ENCODE measurements at regions not wholly inside any gene's neighbourhood (a gene's known extent, or its start where the extent isn't known, plus 50 kb on each side); places are given as distances from the start of the nearest gene placed in this dataset.

DNA sequence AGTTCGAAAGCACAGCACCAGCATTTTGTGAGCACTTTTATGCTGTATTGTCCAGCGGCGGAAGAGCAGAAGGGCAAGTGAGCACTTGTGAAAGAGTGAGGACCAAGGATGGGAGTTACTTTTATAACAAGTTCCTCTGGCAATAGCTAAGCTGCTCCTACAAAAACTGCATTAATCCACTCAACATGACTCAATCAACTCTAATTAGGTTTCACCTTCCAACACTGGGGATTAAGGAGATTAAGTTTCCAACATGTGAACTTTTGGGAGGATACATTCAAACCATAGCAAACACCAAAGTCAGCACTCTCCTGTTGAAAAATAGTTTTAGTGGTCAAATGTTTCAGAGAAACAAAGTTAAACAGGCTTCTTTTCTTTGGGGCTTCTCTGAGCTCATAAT, 844.5 kb downstream of the REEP3 start:
- no peak for DNase-seq
- Mint-ChIP-seq H3K4me1 (no peaks in the 10 kb centered on the region), H3K36me3 (no peaks in the 10 kb centered on the region), H3K4me3 (no peak overlapping the region), H3K27ac (no peak overlapping the region), H3K27me3 (no peaks in the 10 kb centered on the region), H3K9me3 (no peaks in the 10 kb centered on the region)

DNA sequence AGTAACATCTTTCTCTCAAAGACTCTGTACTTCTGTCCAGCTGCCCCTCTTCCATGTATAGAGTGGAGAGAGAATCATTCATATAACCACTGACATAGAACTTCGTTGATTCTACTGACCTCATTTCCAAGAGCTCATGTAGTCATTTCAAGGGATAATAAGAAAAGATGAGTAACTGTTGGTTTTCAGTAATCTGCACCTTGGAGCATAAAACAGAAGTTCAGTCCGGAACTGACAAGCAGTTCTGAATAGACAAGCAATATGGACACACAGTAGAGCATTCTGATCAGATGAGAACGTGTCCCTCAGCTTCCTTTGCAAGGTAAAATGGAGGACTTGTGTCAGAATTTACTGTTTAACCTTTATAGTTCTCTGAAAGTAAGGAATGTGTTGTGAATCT, 847.1 kb downstream of the REEP3 start:
- DNase-seq = no peak
- no peaks in the 10 kb centered on the region for H3K27me3 Mint-ChIP-seq
- no peaks in the 10 kb centered on the region for H3K4me1 Mint-ChIP-seq
- no peak overlapping the region for H3K4me3 Mint-ChIP-seq
- no peak overlapping the region for H3K27ac Mint-ChIP-seq
- H3K9me3 Mint-ChIP-seq = no peaks in the 10 kb centered on the region
- H3K36me3 Mint-ChIP-seq = no peaks in the 10 kb centered on the region

- Mint-ChIP-seq H3K27me3 (no peaks in the 10 kb centered on the region), H3K4me3 (no peak overlapping the region), H3K36me3 (no peaks in the 10 kb centered on the region), H3K4me1 (no peaks in the 10 kb centered on the region), H3K9me3 (peaks cover 1% of the 10 kb centered on the region), H3K27ac (no peak overlapping the region)
- no peak for DNase-seq
Observed at GRCh38 chr10:64369885-64370773, 848.9 kb downstream of the REEP3 start.

- Mint-ChIP-seq H3K4me1 (no peaks in the 10 kb centered on the region), H3K36me3 (no peaks in the 10 kb centered on the region), H3K9me3 (peaks cover 1% of the 10 kb centered on the region), H3K27me3 (no peaks in the 10 kb centered on the region), H3K4me3 (no peak overlapping the region), H3K27ac (no peak overlapping the region)
- DNase-seq = no peak
Observed at GRCh38 chr10:64374346-64374745, 853.1 kb downstream of the REEP3 start.

GRCh38 chr10:64376167-64376566, 855.0 kb downstream of the REEP3 start:
- Mint-ChIP-seq H3K27me3 (no peaks in the 10 kb centered on the region), H3K27ac (no peak overlapping the region), H3K36me3 (no peaks in the 10 kb centered on the region), H3K4me1 (no peaks in the 10 kb centered on the region), H3K4me3 (no peak overlapping the region), H3K9me3 (peaks cover 3% of the 10 kb centered on the region)
- DNase-seq = no peak

DNA sequence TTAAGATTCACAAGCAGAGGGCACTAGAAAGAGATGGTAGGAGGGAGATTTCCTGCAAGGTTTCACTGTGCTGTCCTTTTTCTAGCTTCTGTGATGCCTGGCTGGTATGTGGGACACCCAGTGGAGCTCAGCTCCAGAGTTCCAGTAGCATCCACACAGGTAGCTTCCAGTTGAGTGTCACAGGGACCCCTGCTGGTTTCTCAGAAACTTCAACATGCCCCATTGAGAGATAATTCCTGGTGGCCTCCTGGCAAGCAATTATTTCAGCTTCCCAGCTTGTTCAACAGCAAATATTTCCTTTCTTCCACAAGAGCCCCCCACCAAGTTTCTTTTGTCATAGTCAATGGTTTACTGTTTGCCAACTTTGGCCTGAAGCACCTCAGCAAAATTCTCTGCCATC, 858.7 kb downstream of the REEP3 start:
- no peaks in the 10 kb centered on the region for H3K4me1 Mint-ChIP-seq
- no peak for DNase-seq
- H3K27ac Mint-ChIP-seq = no peak overlapping the region
- H3K4me3 Mint-ChIP-seq = no peak overlapping the region
- no peaks in the 10 kb centered on the region for H3K36me3 Mint-ChIP-seq
- no peaks in the 10 kb centered on the region for H3K27me3 Mint-ChIP-seq
- H3K9me3 Mint-ChIP-seq = peaks cover 2% of the 10 kb centered on the region

- Mint-ChIP-seq H3K27ac (no peak overlapping the region), H3K36me3 (no peaks in the 10 kb centered on the region), H3K4me1 (no peaks in the 10 kb centered on the region), H3K9me3 (no peaks in the 10 kb centered on the region), H3K4me3 (no peak overlapping the region), H3K27me3 (no peaks in the 10 kb centered on the region)
- DNase-seq = no peak
Observed at GRCh38 chr10:64385355-64385754, 864.2 kb downstream of the REEP3 start.

GRCh38 chr10:64394744-64395143, 873.5 kb downstream of the REEP3 start:
- H3K4me1 Mint-ChIP-seq = no peaks in the 10 kb centered on the region
- H3K9me3 Mint-ChIP-seq = no peaks in the 10 kb centered on the region
- no peak overlapping the region for H3K4me3 Mint-ChIP-seq
- no peaks in the 10 kb centered on the region for H3K36me3 Mint-ChIP-seq
- no peaks in the 10 kb centered on the region for H3K27me3 Mint-ChIP-seq
- DNase-seq = no peak
- no peak overlapping the region for H3K27ac Mint-ChIP-seq

DNA sequence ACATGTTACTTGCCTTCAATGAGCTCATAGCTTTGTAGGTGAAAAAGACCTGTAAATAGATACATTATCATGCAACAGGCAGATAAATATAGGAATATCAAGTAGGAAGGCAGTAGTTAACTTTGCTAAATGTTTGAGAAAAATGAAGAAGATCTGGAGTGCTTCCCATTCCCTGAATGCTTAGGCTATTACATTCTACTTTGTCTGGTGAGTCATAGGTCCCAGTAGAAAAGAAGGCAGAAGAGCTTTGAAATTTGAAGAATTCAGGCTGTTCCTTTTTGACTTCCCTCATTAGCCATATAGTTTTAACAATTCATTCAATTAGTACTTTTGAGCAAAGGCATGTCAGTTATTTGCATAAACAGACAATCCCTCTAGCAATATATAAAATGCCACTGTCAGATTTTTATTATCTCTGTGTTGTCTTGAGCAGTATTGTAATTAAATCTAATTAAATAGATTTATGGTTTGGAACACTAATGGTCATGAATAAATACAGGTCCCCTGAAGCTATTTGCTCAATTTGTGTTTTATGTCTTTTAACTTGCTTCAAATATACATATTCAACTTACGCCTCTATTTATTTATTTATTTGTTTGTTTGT, 875.0 kb downstream of the REEP3 start:
- Mint-ChIP-seq H3K36me3 (no peaks in the 10 kb centered on the region), H3K4me3 (no peak overlapping the region), H3K9me3 (peaks cover 2% of the 10 kb centered on the region), H3K27me3 (no peaks in the 10 kb centered on the region), H3K27ac (no peak overlapping the region), H3K4me1 (no peaks in the 10 kb centered on the region)
- no peak for DNase-seq

- Mint-ChIP-seq H3K4me1 (no peaks in the 10 kb centered on the region), H3K27me3 (no peaks in the 10 kb centered on the region), H3K36me3 (no peaks in the 10 kb centered on the region), H3K4me3 (no peak overlapping the region), H3K9me3 (peaks cover 2% of the 10 kb centered on the region), H3K27ac (no peak overlapping the region)
- no peak for DNase-seq
Observed at GRCh38 chr10:64397125-64397524, 875.9 kb downstream of the REEP3 start.

DNA sequence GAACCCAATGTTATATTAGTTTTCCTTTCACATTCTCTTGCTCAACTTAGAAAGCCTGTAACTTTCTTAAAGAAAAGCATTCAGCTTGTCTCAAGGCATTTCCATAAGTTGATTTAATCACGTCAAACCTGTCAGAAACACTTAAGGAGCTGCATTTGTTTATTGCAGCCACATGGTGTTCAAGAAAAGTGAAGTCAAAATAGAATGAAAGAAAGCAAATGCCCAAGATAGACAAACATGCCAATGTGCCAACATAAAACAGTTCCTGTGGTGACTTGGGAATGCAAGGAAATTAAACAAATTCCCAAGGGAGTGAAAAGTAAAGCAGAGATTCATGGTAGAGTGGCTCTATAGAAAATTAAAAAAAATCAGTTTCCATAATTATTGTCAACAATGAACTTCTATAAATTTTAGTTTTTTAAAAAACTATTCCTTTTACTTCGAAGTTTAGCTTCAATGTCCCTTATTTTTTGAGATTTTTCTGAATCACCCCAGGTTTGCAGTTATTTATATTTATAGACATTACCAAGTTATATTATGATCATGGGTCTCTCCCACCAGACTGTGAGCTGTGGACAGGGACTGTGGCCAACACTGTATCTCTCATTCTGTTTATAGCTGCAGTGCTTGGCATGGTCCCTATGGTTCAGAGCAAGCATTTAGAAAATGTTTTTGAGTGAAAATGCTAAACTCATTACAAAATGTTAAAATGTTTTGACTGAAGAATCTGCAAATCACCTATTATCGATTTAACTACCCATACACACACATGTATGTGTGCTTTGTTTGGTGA, 887.4 kb downstream of the REEP3 start:
- H3K36me3 Mint-ChIP-seq = no peaks in the 10 kb centered on the region
- no peak overlapping the region for H3K4me3 Mint-ChIP-seq
- H3K4me1 Mint-ChIP-seq = no peaks in the 10 kb centered on the region
- no peaks in the 10 kb centered on the region for H3K9me3 Mint-ChIP-seq
- H3K27ac Mint-ChIP-seq = no peak overlapping the region
- H3K27me3 Mint-ChIP-seq = no peaks in the 10 kb centered on the region
- DNase-seq = no peak

GRCh38 chr10:64409349-64409748, 888.1 kb downstream of the REEP3 start:
- Mint-ChIP-seq H3K4me3 (no peak overlapping the region), H3K36me3 (no peaks in the 10 kb centered on the region), H3K4me1 (no peaks in the 10 kb centered on the region), H3K27me3 (no peaks in the 10 kb centered on the region), H3K27ac (no peak overlapping the region), H3K9me3 (no peaks in the 10 kb centered on the region)
- DNase-seq = no peak

- H3K36me3 Mint-ChIP-seq = no peaks in the 10 kb centered on the region
Observed at GRCh38 chr10:64416011-64416410, 894.8 kb downstream of the REEP3 start.

DNA sequence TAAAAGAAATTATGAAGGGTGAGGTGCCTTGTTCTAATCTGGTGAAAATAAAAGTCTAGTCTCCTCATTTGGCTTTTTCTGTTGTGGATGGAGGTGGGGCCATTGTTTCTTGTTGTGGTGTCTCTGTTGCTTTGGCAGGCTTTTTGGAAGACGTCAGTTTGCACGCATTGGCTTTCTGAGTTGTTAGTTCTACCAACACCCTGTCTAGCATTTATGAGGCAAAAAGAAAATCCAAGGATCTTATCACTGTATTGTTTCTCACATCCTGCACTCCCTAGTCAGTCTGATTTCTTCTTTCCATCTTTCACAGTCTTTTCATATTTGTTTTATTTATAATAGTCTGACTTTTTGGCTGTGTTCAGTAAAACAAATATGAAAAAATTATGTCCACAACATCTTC, 898.3 kb downstream of the REEP3 start:
- DNase-seq = no peak
- Mint-ChIP-seq H3K4me1 (no peaks in the 10 kb centered on the region), H3K9me3 (no peaks in the 10 kb centered on the region), H3K36me3 (no peaks in the 10 kb centered on the region), H3K27me3 (no peaks in the 10 kb centered on the region), H3K4me3 (no peak overlapping the region), H3K27ac (no peak overlapping the region)

More at GRCh38 chr10:64416011-64416410, 894.8 kb downstream of the REEP3 start:
- no peaks in the 10 kb centered on the region for H3K4me1 Mint-ChIP-seq
- DNase-seq = no peak
- H3K27ac Mint-ChIP-seq = no peak overlapping the region
- no peaks in the 10 kb centered on the region for H3K9me3 Mint-ChIP-seq
- H3K27me3 Mint-ChIP-seq = no peaks in the 10 kb centered on the region
- no peak overlapping the region for H3K4me3 Mint-ChIP-seq

GRCh38 chr10:64426745-64427144, 905.5 kb downstream of the REEP3 start:
- Mint-ChIP-seq H3K27ac (no peak overlapping the region), H3K4me3 (no peak overlapping the region), H3K27me3 (no peaks in the 10 kb centered on the region), H3K9me3 (no peaks in the 10 kb centered on the region), H3K4me1 (no peaks in the 10 kb centered on the region), H3K36me3 (no peaks in the 10 kb centered on the region)
- no peak for DNase-seq
